NB4 (cell line): ENCODE measurements at regions not wholly inside any gene's neighbourhood (a gene's known extent, or its start where the extent isn't known, plus 50 kb on each side); places are given as distances from the start of the nearest gene placed in this dataset.

Experiments
- MYC ChIP-seq: IDR thresholded peaks from 2 replicates; pipeline ENCODE4 v1.6.1; 2011; ENCODE audit warnings: low read depth, low read length
- POLR2A ChIP-seq: IDR thresholded peaks from 2 replicates; pipeline ENCODE4 v1.6.1; 2011; ENCODE audit warnings: mild to moderate bottlenecking; ENCODE audit not compliant: insufficient read length; ENCODE audit errors: extremely low read depth
- TF ChIP-seq, protein P1 (sequence below): IDR thresholded peaks from one replicate; pipeline ENCODE4 v1.5.1; 2012; ENCODE audit warnings: low read depth, low read length
- TF ChIP-seq, protein P2 (sequence below): IDR thresholded peaks from 2 replicates; pipeline ENCODE4 v1.6.1; 2011; ENCODE audit warnings: low read depth, low read length

DNA sequence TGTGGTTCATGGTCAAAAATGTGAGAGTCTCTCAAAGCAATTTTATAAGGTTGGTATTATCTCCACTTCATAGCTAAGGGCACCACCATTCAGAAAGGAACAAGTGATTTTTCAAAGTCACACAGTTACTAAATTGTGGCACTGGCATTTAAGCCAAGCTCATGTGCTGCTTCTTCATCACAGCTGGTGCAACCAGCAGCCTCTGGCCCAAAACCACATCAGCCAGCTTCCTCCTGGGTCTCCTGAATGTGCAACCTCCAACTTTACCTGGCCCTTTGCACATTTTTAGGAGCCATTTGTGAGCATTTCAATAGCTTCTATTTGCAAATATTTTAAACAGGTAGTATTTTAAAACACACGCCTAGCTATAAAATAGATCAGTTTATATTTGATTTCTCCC, 293.7 kb downstream of the BCL11A start:
- TF ChIP-seq, protein P1, sequence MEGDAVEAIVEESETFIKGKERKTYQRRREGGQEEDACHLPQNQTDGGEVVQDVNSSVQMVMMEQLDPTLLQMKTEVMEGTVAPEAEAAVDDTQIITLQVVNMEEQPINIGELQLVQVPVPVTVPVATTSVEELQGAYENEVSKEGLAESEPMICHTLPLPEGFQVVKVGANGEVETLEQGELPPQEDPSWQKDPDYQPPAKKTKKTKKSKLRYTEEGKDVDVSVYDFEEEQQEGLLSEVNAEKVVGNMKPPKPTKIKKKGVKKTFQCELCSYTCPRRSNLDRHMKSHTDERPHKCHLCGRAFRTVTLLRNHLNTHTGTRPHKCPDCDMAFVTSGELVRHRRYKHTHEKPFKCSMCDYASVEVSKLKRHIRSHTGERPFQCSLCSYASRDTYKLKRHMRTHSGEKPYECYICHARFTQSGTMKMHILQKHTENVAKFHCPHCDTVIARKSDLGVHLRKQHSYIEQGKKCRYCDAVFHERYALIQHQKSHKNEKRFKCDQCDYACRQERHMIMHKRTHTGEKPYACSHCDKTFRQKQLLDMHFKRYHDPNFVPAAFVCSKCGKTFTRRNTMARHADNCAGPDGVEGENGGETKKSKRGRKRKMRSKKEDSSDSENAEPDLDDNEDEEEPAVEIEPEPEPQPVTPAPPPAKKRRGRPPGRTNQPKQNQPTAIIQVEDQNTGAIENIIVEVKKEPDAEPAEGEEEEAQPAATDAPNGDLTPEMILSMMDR: no peak
- TF ChIP-seq, protein P2, sequence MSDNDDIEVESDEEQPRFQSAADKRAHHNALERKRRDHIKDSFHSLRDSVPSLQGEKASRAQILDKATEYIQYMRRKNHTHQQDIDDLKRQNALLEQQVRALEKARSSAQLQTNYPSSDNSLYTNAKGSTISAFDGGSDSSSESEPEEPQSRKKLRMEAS: no peak
- no peak for TF ChIP-seq POLR2A
- TF ChIP-seq MYC: no peak
